HFFc6 (cell line): ENCODE measurements at regions not wholly inside any gene's neighbourhood (a gene's known extent, or its start where the extent isn't known, plus 50 kb on each side); places are given as distances from the start of the nearest gene placed in this dataset.
A peak's percentile ranks its signal among the peaks of the same experiment; 100 is the strongest.

Experiments used
- DNase-seq: peaks from one replicate; pipeline ENCODE4 v3.0.0-alpha.2; 2018
- H3K27ac Mint-ChIP-seq: 2 replicates; pipeline ENCODE4 v1.8.0; 2020; ENCODE audit warnings: mild to moderate bottlenecking, mixed read lengths
- H3K27me3 Mint-ChIP-seq: 2 replicates; pipeline ENCODE4 v1.8.0; 2021; ENCODE audit warnings: mild to moderate bottlenecking, moderate library complexity, mixed read lengths; ENCODE audit not compliant: insufficient read depth
- H3K36me3 Mint-ChIP-seq: 2 replicates; pipeline ENCODE4 v1.8.0; 2021; ENCODE audit warnings: low read depth, mixed read lengths
- H3K4me1 Mint-ChIP-seq: 2 replicates; pipeline ENCODE4 v1.8.0; 2020; ENCODE audit warnings: low read depth, mixed read lengths
- H3K4me3 Mint-ChIP-seq: 2 replicates; pipeline ENCODE4 v1.8.0; 2020; ENCODE audit warnings: mild to moderate bottlenecking, moderate library complexity, mixed read lengths
- H3K9me3 Mint-ChIP-seq: 2 replicates; pipeline ENCODE4 v1.8.0; 2020; ENCODE audit warnings: mild to moderate bottlenecking, mixed read lengths
- CTCF ChIP-seq: fragments of 200-600 bp; sonication (generic); IDR thresholded peaks from 2 replicates; pipeline ENCODE4 v1.5.0; 2021; ENCODE audit warnings: antibody characterized with exemption, mild to moderate bottlenecking

GRCh38 chr1:223479261-223479660, 86.0 kb downstream of the CCDC185 start:
- no peak for DNase-seq
- no peak overlapping the region for H3K4me3 Mint-ChIP-seq
- peaks cover 43% of the 10 kb centered on the region for H3K27me3 Mint-ChIP-seq
- no peaks in the 10 kb centered on the region for H3K4me1 Mint-ChIP-seq
- no peaks in the 10 kb centered on the region for H3K36me3 Mint-ChIP-seq
- no peak overlapping the region for H3K27ac Mint-ChIP-seq
- no peaks in the 10 kb centered on the region for H3K9me3 Mint-ChIP-seq
- no peak for TF ChIP-seq CTCF

- no peak for DNase-seq
- no peak overlapping the region for H3K4me3 Mint-ChIP-seq
- H3K4me1 Mint-ChIP-seq: no peaks in the 10 kb centered on the region
- no peaks in the 10 kb centered on the region for H3K36me3 Mint-ChIP-seq
- no peak for TF ChIP-seq CTCF
- no peak overlapping the region for H3K27ac Mint-ChIP-seq
- H3K27me3 Mint-ChIP-seq: peaks cover 38% of the 10 kb centered on the region
- no peaks in the 10 kb centered on the region for H3K9me3 Mint-ChIP-seq
Observed at GRCh38 chr1:223479718-223480425, 86.7 kb downstream of the CCDC185 start.

GRCh38 chr1:223482132-223482531, 88.9 kb downstream of the CCDC185 start:
- no peak for TF ChIP-seq CTCF
- H3K27ac Mint-ChIP-seq: no peak overlapping the region
- H3K4me1 Mint-ChIP-seq: no peaks in the 10 kb centered on the region
- no peaks in the 10 kb centered on the region for H3K36me3 Mint-ChIP-seq
- DNase-seq: no peak
- H3K27me3 Mint-ChIP-seq: peaks cover 38% of the 10 kb centered on the region
- no peaks in the 10 kb centered on the region for H3K9me3 Mint-ChIP-seq
- H3K4me3 Mint-ChIP-seq: no peak overlapping the region

- Mint-ChIP-seq H3K27me3 (peaks cover 40% of the 10 kb centered on the region), H3K27ac (no peak overlapping the region), H3K4me3 (no peak overlapping the region), H3K4me1 (no peaks in the 10 kb centered on the region), H3K36me3 (no peaks in the 10 kb centered on the region), H3K9me3 (no peaks in the 10 kb centered on the region)
- no peak for DNase-seq
- TF ChIP-seq CTCF: no peak
Observed at GRCh38 chr1:223482766-223483165, 89.6 kb downstream of the CCDC185 start.

GRCh38 chr1:223483511-223483910, 90.3 kb downstream of the CCDC185 start:
- H3K4me3 Mint-ChIP-seq: no peak overlapping the region
- no peak overlapping the region for H3K27ac Mint-ChIP-seq
- TF ChIP-seq CTCF: no peak
- no peak for DNase-seq
- no peaks in the 10 kb centered on the region for H3K4me1 Mint-ChIP-seq
- peaks cover 45% of the 10 kb centered on the region for H3K27me3 Mint-ChIP-seq
- no peaks in the 10 kb centered on the region for H3K36me3 Mint-ChIP-seq
- no peaks in the 10 kb centered on the region for H3K9me3 Mint-ChIP-seq

GRCh38 chr1:223486366-223486765, 93.2 kb downstream of the CCDC185 start:
- Mint-ChIP-seq H3K27me3 (peaks cover 52% of the 10 kb centered on the region), H3K4me1 (no peaks in the 10 kb centered on the region), H3K9me3 (no peaks in the 10 kb centered on the region), H3K36me3 (no peaks in the 10 kb centered on the region), H3K4me3 (no peak overlapping the region), H3K27ac (no peak overlapping the region)
- no peak for DNase-seq
- TF ChIP-seq CTCF: peak; percentile 20; the same call in 1 of the 2 replicates
